ENCODE measurements at regions not wholly inside any gene's neighbourhood (a gene's known extent, or its start where the extent isn't known, plus 50 kb on each side); places are given as distances from the start of the nearest gene placed in this dataset.

DNA sequence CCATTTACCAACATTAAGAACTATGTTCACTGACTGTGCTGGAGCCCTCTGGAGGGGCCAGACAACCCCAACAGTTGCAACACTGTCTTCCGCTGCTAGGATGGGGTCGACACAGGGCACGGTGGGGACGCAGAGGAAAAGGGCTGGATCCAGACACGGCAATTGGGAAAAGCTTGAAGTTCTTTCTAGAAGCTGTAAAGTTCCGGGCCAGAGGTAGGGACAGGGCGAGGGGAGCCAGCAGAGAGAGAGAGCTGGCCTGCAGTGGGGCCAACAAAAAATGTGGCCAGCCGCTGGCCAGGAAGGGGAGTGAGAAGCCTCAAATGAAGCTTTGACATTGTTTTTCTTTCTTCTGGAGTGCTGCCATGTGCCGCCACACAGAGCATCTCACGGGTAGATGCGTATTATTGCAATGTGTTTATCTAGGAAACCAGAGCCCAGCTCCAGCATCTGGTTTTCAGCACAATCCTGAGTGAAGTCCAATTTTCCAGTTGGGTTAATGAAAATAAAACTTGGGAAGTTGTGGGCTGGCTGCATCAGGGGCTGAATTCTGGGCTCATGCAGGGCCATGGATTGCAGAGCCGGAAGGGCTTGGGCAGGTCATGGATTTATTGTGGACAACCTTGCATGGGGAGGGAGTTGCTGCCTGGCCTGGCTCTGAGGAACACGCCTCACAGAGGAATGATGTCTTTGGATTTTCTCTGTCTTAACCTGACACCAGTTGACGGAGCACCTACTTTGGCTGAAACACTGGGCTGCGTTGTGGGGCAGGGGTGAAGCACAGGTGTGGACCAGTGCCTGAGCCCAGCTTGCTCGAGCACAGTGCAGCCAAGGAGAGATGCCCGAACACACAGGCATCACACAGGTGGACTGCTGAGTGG is 67.6 kb upstream of the AMPD3 start:
- DNase-seq (ENCODE audit: low spot score): peak; percentile 56

DNA sequence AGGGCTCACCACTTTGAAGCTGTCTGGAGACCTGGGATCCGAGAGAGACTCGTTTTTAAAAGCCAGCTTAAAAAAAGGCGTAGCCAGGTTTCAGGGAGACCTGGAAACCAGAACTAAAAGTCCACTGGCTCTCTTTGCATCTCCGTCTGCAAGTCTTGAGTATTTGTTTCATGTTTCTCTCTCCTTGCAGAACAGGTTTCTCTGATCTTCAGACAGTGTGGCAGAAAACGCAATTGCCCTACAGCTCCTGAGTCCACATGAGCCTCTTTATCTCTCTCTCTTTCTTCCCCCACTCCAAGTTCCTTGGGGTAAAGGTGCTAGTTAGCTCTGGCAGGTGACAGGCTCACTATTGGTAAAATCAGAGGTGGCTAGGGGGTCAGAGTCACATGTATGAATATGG is 67.0 kb upstream of the AMPD3 start:
- DNase-seq (ENCODE audit: low spot score): no peak

DNA sequence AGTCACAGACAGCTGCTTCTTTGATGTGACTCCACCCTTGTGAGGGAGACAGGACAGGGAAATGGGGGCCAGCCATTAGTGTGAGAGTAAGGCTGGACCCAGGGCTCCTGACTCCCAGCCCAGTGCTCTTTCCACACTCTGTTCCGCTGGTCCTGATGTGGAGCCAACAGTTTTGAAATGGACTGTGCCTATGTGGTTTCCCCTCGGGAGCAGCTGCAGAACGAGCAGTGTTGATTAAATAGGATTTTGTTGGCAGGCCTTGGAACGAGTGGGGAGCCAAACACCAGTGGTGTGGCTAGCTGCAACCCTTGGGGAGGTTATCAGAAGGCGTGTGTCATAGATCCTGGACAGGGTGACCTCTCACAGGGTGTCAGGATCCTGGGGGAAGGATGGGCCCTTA is 66.5 kb upstream of the AMPD3 start:
- DNase-seq (ENCODE audit: low spot score): no peak

DNA sequence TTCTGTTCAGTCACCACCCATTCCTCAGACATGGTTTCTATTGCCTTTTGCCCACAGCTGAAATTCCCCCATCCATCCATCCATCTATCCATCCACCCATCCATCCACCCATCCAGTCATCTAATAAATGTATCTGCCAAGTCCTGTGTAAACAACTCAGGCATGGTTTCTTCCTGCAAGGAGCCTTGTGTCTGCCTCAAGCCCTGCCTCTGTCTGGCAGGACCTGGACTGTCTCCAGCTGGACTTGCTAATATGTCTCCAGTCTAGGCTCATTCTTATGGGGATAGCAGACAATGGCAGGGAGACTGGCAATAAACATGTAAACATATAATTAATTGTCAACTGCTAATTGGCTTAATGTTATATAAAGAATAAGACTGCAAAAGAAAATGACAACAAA is 64.7 kb upstream of the AMPD3 start:
- no peak for DNase-seq (ENCODE audit: low spot score)

- DNase-seq (ENCODE audit: low spot score): peak; percentile 28
These were observed 62.7 kb upstream of the AMPD3 start for GRCh38 chr11:10392095-10393079.

GRCh38 chr11:10394229-10395101 is 60.6 kb upstream of the AMPD3 start:
- DNase-seq (ENCODE audit: low spot score): peak; percentile 64

DNA sequence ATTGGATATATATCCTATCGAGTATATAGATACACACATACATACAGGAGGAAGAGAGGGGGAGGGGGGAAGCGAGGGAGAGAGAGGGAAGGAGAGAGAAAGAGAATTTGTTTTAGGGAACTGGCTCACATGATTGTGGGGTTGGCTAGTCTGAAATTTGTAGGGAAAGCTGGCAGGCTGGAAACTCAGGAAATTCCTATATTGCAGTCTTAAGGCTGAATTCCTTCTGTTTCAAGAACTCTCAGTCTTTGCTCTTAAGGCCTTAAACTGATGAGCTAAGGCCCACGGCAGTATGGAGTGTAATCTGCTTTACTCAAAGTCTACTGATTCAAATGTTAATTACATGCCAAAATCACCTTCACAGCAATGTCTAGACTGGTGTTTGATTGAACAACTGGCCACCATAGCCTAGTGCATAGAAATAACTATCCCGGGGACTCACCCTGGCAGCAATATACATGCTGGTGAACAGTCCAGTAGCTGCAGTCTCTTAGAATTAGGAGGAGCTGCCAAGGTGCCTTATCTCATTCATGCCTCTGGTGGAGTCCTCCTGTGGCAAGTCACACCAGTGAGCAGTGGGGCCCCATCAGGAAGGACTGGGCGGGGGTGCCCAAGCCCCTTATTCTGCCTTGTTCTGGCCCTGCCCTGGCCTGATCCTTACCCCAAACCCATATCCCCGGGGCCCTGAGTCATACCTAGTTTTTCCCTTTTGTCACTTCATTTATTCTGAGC is 59.7 kb upstream of the AMPD3 start:
- no peak for DNase-seq (ENCODE audit: low spot score)

GRCh38 chr11:10396771-10397170 is 58.3 kb upstream of the AMPD3 start:
- no peak for DNase-seq (ENCODE audit: low spot score)

GRCh38 chr11:10397226-10397987 is 57.7 kb upstream of the AMPD3 start:
- no peak for DNase-seq (ENCODE audit: low spot score)

- no peak for DNase-seq (ENCODE audit: low spot score)
These were observed 56.5 kb upstream of the AMPD3 start for GRCh38 chr11:10398525-10398924.

DNA sequence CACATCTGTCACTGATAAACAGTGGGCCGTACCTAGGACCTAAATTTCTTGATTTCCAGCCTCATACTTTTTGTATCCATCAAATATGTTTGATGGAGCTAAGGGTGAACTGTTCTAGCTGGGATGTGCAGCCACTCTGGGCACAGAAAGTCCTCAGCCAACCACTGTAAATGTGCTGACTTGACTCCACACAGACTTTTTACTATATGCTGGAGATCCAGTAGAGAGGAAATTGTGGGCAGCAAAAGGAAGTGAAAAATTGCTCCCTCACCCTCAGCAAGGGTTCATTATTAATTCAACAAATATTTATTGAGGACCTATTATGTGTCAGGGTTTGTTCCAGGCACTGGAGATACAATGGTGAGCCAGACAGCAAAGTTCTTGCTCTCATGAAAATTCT is 54.2 kb upstream of the AMPD3 start:
- DNase-seq (ENCODE audit: low spot score): no peak

DNA sequence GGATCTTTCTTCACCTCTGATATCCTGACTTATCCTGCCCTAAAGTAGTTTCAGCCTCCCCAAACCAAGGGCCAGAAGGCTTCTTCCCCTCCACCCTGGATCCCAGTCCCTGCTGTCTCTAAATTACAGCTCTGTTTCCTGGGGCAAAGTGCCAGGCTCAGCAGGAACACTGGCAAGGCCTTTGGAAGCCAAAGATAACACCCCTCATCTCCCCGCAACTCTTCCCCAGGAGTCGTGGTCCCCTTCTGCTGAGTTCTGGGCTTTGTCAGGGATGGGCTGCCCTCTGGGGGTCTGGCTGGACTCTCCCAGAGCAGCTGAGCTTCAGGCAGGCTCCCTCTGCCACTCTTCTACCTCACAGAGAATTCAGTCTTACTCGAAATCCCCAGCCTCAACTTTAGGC is 53.8 kb upstream of the AMPD3 start:
- no peak for DNase-seq (ENCODE audit: low spot score)

DNA sequence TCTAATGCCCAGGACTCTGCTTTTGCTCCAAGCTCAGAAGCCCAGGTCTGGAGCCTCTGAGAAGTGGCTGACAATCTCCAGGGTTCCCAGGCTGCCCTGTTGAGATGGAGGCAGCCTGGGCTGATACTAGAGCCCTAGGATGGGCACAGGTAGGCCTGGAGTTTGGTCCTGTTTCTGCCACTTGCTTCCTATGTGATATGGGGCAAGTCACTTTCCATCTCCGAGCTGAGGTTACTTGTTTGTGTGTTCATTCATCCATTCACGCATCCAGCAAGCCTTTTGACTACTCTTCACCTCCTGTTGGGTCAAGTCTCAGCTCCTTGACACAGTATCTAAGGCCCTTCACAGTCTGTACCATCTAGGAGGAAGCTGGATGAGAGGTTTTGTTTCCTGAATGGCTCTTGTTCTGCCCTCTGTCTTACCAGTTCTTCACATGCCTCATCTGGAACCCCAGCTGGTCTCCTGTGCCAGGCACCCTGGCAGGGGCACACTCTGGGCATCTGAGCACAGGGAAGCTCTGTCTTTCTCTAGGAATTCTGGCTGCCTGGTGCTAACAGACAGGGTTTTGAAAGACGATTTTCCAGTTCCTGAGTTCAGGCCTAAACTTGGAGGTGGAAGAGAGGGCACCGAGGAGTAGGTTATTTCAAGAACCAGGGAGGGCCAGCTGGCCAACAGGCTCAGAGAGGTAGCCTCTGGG is 53.2 kb upstream of the AMPD3 start:
- DNase-seq (ENCODE audit: low spot score): no peak

Measured in AG08396 (cell line).